SK-N-SH (cell line): ENCODE measurements at regions not wholly inside any gene's neighbourhood (a gene's known extent, or its start where the extent isn't known, plus 50 kb on each side); places are given as distances from the start of the nearest gene placed in this dataset.
A peak's percentile ranks its signal among the peaks of the same experiment; 100 is the strongest.

Experiments
- CTCF ChIA-PET: fragments of 300-600, 350-600 bp; formaldehyde crosslinking; extraction: SDS; loops from one replicate; lab custom pipeline; 2021; lab: Yijun Ruan, JAX
- POLR2A ChIA-PET: fragments of 350-600 bp; sonication (Branson Sonifier 250); formaldehyde crosslinking; extraction: SDS; loops from one replicate; lab custom pipeline; 2020; ENCODE audit warnings: antibody characterized with exemption, inconsistent platforms; lab: Yijun Ruan, JAX
- DNase-seq: peaks from one replicate; pipeline ENCODE4 v3.0.0; 2012
- H2AFZ ChIP-seq: fragments of 200-600 bp; sonication (generic); 2 replicates; pipeline ENCODE4 v1.8.1; 2016; ENCODE audit warnings: antibody characterized with exemption, mild to moderate bottlenecking, low read depth
- H3F3A ChIP-seq: fragments of 200-600 bp; sonication (generic); replicated peaks from 2 replicates; pipeline ENCODE3; 2016; ENCODE audit warnings: antibody characterized with exemption, mild to moderate bottlenecking; ENCODE audit not compliant: insufficient read depth
- H3K27ac ChIP-seq, 2 experiments: fragments of 200-500 bp in 1 of 2; fragments of 200-600 bp in 1 of 2; sonication (Bioruptor generic) in 1 of 2; sonication (generic), shearing (Covaris generic) in 1 of 2; 2 replicates each; pipeline versions ENCODE4 v1.5.1 to v1.6.1; 2014 to 2016; ENCODE audit warnings: low read depth in 2 of 2, inconsistent platforms in 1 of 2, low read length in 1 of 2, mild to moderate bottlenecking in 1 of 2, mixed read lengths in 1 of 2
- H3K27me3 ChIP-seq: fragments of 200-600 bp; sonication (generic), shearing (Covaris generic); 2 replicates; pipeline ENCODE4 v1.6.1; 2016; ENCODE audit warnings: mixed run types; ENCODE audit not compliant: insufficient read depth
- H3K36me3 ChIP-seq, 2 experiments: fragments of 200-500 bp in 1 of 2; fragments of 200-600 bp in 1 of 2; sonication (Bioruptor generic) in 1 of 2; sonication (generic) in 1 of 2; replicated peaks in 1 of 2; 2 replicates each; pipeline versions ENCODE3 to v1.5.1; 2014 to 2016; ENCODE audit warnings: low read length in 1 of 2, mild to moderate bottlenecking in 1 of 2; ENCODE audit not compliant: insufficient read depth in 2 of 2, control insufficient read depth in 1 of 2
- H3K4me1 ChIP-seq, 2 experiments: fragments of 200-500 bp in 1 of 2; fragments of 200-600 bp in 1 of 2; sonication (Bioruptor generic) in 1 of 2; sonication (generic), shearing (Covaris generic) in 1 of 2; 2 replicates each; pipeline versions ENCODE4 v1.5.1 to v1.6.1; 2014 to 2016; ENCODE audit warnings: low read depth in 1 of 2, low read length in 1 of 2, mixed run types in 1 of 2; ENCODE audit not compliant: insufficient read depth in 2 of 2, control insufficient read depth in 1 of 2
- H3K4me2 ChIP-seq: fragments of 200-600 bp; sonication (generic), shearing (Covaris generic); 2 replicates; pipeline ENCODE4 v1.6.1; 2017; ENCODE audit warnings: mixed run types
- H3K4me3 ChIP-seq, 2 experiments: fragments of 200-500 bp in 1 of 2; fragments of 200-600 bp in 1 of 2; sonication (Bioruptor generic) in 1 of 2; sonication (generic), shearing (Covaris generic) in 1 of 2; 2 replicates each; pipeline versions ENCODE4 v1.5.1 to v1.8.1; 2014 to 2016; ENCODE audit warnings: low read depth in 2 of 2, inconsistent platforms in 1 of 2, low read length in 1 of 2, mild to moderate bottlenecking in 1 of 2, mixed read lengths in 1 of 2, moderate library complexity in 1 of 2
- H3K79me2 ChIP-seq: fragments of 200-600 bp; sonication (generic); 2 replicates; pipeline ENCODE4 v1.8.1; 2017; ENCODE audit warnings: mild to moderate bottlenecking; ENCODE audit not compliant: insufficient read depth
- H3K9ac ChIP-seq: fragments of 200-600 bp; sonication (generic); 2 replicates; pipeline ENCODE4 v1.6.1; 2017; ENCODE audit warnings: mixed run types
- H3K9me2 ChIP-seq: fragments of 200-600 bp; sonication (generic); 2 replicates; pipeline ENCODE4 v1.6.1; 2017; ENCODE audit warnings: mixed run types
- H3K9me3 ChIP-seq: fragments of 200-600 bp; sonication (generic); 2 replicates; pipeline ENCODE4 v1.6.1; 2017; ENCODE audit warnings: mixed run types, mild to moderate bottlenecking, moderate library complexity
- H4K20me1 ChIP-seq: fragments of 200-600 bp; sonication (generic); 2 replicates; pipeline ENCODE4 v1.6.1; 2017; ENCODE audit warnings: mild to moderate bottlenecking, mixed run types; ENCODE audit not compliant: insufficient read depth
- ELF1 ChIP-seq: IDR thresholded peaks from 2 replicates; pipeline ENCODE4 v1.4.0; 2012
- EZH2phosphoT487 ChIP-seq: fragments of 200-600 bp; sonication (generic); IDR thresholded peaks from 2 replicates; pipeline ENCODE4 v1.6.1; 2017; ENCODE audit warnings: low read depth, mixed run types, mild to moderate bottlenecking, antibody characterized with exemption, moderate library complexity, borderline replicate concordance
- FOXM1 ChIP-seq: IDR thresholded peaks from 2 replicates; pipeline ENCODE4 v1.4.0; 2012; ENCODE audit warnings: low read depth, mild to moderate bottlenecking
- GABPA ChIP-seq: IDR thresholded peaks from 2 replicates; pipeline ENCODE4 v1.4.0; 2012; ENCODE audit warnings: low read depth, mild to moderate bottlenecking
- JUND ChIP-seq: IDR thresholded peaks from 2 replicates; pipeline ENCODE4 v1.4.0; 2012
- NFIC ChIP-seq: IDR thresholded peaks from 2 replicates; pipeline ENCODE4 v1.4.0; 2012; ENCODE audit warnings: borderline replicate concordance
- NRF1 ChIP-seq: IDR thresholded peaks from 2 replicates; pipeline ENCODE4 v1.6.1; 2012; ENCODE audit warnings: low read depth, mild to moderate bottlenecking, low read length
- RAD21 ChIP-seq: IDR thresholded peaks from 2 replicates; pipeline ENCODE4 v1.6.1; 2012; ENCODE audit warnings: mild to moderate bottlenecking, low read length
- RCOR1 ChIP-seq: fragments of 150-350 bp; IDR thresholded peaks from 2 replicates; pipeline ENCODE4 v1.6.1; 2017; ENCODE audit warnings: antibody characterized with exemption, low read length
- RFX5 ChIP-seq: IDR thresholded peaks from 2 replicates; pipeline ENCODE4 v1.6.1; 2012; ENCODE audit warnings: mild to moderate bottlenecking, improper control_type of control experiment, low read length
- RXRA ChIP-seq: IDR thresholded peaks from 2 replicates; pipeline ENCODE4 v1.4.0; 2012; ENCODE audit warnings: low read depth, mild to moderate bottlenecking, borderline replicate concordance
- SIN3A ChIP-seq: IDR thresholded peaks from 2 replicates; pipeline ENCODE4 v1.6.1; 2012; ENCODE audit warnings: low read depth, mild to moderate bottlenecking, low read length, moderate library complexity, borderline replicate concordance
- SMC3 ChIP-seq: IDR thresholded peaks from 2 replicates; pipeline ENCODE4 v1.6.1; 2012; ENCODE audit warnings: low read depth, low read length, improper control_type of control experiment
- TAF1 ChIP-seq: IDR thresholded peaks from 2 replicates; pipeline ENCODE4 v1.6.1; 2012; ENCODE audit warnings: low read depth, mild to moderate bottlenecking, low read length, moderate library complexity, borderline replicate concordance
- TEAD4 ChIP-seq: IDR thresholded peaks from 2 replicates; pipeline ENCODE4 v1.4.0; 2012; ENCODE audit warnings: mild to moderate bottlenecking, borderline replicate concordance; ENCODE audit not compliant: insufficient read depth
- WGBS: methylation state at CpG from one replicate; pipeline ENCODE4 v1.1.6; 2017; ENCODE audit warnings: low lambda C conversion rate; 5-methylcytosine and 5-hydroxymethylcytosine counted together
- TF ChIP-seq, protein P1 (sequence below): fragments of 200-600 bp; sonication (generic); IDR thresholded peaks from 2 replicates; pipeline ENCODE4 v1.6.1; 2017; ENCODE audit warnings: antibody characterized with exemption, mild to moderate bottlenecking, moderate library complexity
- TF ChIP-seq, protein P2 (sequence below): IDR thresholded peaks from 2 replicates; pipeline ENCODE4 v1.4.0; 2012; ENCODE audit warnings: low read depth, borderline replicate concordance
- TF ChIP-seq, protein P3 (sequence below): fragments of 150-350 bp; IDR thresholded peaks from 2 replicates; pipeline ENCODE4 v1.6.1; 2017; ENCODE audit warnings: antibody characterized with exemption, low read length, low read depth, borderline replicate concordance

DNA sequence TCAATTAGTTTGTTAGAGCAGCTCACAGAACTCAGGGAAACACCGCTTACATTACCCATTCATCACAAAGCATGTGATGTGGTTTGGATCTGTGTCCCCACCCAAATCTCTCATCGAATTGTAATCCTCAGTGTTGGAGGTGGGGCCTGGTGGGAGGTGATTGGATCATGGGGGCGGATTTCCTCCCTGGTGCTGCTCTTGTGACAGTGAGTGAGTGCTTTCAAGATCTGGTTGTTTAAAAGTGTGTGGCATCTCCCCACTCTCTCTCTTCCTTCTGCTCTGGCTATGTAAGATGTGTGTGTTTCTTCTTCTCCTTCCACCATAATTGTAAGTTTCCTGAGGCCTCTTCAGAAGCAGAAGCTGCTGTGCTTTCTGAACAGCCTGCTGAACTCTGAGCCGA is 63.5 kb upstream of the AGPS start:
- Histone ChIP-seq H3K4me3 (no peak overlapping the region), H3K27ac (no peak overlapping the region), H3F3A (no peaks in the 10 kb centered on the region), H3K4me2 (no peak overlapping the region), H4K20me1 (no peaks in the 10 kb centered on the region), H3K9me2 (no peaks in the 10 kb centered on the region), H3K36me3 (peaks cover 0 to 1% of the 10 kb centered on the region in 2 experiments), H3K9me3 (no peaks in the 10 kb centered on the region), H2AFZ (no peak overlapping the region), H3K9ac (no peak overlapping the region), H3K79me2 (no peaks in the 10 kb centered on the region), H3K4me1 (peaks cover 4 to 6% of the 10 kb centered on the region in 2 experiments; a peak in 3 of 4 replicates), H3K27me3 (no peaks in the 10 kb centered on the region)
- POLR2A ChIA-PET, result no interaction called here
- TF ChIP-seq TAF1, result no peak
- TF ChIP-seq SMC3, result no peak
- TF ChIP-seq, protein P1, sequence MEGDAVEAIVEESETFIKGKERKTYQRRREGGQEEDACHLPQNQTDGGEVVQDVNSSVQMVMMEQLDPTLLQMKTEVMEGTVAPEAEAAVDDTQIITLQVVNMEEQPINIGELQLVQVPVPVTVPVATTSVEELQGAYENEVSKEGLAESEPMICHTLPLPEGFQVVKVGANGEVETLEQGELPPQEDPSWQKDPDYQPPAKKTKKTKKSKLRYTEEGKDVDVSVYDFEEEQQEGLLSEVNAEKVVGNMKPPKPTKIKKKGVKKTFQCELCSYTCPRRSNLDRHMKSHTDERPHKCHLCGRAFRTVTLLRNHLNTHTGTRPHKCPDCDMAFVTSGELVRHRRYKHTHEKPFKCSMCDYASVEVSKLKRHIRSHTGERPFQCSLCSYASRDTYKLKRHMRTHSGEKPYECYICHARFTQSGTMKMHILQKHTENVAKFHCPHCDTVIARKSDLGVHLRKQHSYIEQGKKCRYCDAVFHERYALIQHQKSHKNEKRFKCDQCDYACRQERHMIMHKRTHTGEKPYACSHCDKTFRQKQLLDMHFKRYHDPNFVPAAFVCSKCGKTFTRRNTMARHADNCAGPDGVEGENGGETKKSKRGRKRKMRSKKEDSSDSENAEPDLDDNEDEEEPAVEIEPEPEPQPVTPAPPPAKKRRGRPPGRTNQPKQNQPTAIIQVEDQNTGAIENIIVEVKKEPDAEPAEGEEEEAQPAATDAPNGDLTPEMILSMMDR, result no peak
- TF ChIP-seq SIN3A, result no peak
- TF ChIP-seq JUND, result no peak
- TF ChIP-seq ELF1, result no peak
- no peak for TF ChIP-seq GABPA
- WGBS, result 94% methylated on average over 4 of the region's 4 CpGs
- CTCF ChIA-PET, result interaction anchor here (1.4 to 7.2 kb wide), 3 partner anchors 33 to 164 kb away, joined by 3 to 90 read pairs (median 9); no protein-coding TSS in a partner anchor
- no peak for DNase-seq

DNA sequence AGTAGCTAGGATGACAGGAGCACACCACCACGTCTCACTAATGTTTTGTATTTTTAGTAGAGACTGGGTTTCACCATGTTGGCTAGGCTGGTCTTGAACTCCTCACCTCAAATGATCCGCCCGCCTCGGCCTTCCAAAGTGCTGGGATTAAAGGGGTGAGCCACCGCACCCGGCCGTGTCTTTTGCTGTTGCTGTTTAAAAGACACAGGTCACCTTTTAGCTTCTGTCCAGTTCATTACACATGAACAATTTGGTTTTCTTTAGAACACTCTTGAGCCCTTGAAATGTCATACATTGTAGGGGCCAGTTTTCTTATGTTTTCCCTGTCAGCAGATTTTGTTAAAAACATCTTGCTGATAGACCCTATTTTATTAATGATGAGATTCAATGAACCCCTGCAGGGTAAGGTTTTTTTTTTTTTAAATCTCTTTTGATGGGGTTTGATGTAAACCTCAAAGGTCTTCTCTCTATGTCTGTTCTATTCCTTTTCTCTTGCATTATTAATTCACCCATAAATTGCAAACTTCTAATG is 61.0 kb upstream of the AGPS start:
- no peak overlapping the region for H3K9ac ChIP-seq
- no peaks in the 10 kb centered on the region for H3K27me3 ChIP-seq
- H3K4me2 ChIP-seq, result no peak overlapping the region
- DNase-seq, result no peak
- CTCF ChIA-PET, result interaction anchor here (1.4 to 7.2 kb wide), 2 partner anchors 167 to 170 kb away, joined by 7 to 90 read pairs; no protein-coding TSS in a partner anchor
- H3K36me3 ChIP-seq, result peaks cover 0 to 5% of the 10 kb centered on the region in 2 experiments
- H3K9me2 ChIP-seq, result no peaks in the 10 kb centered on the region
- 0 out of 2 replicates have a peak overlapping the region, but pooled peaks have one; percentile 26 for H2AFZ ChIP-seq
- H3K4me3 ChIP-seq, result no peak overlapping the region
- H3K27ac ChIP-seq, result peak overlapping the region in 1 of 2 experiments; percentile 44; a peak in 1 of 4 replicates
- POLR2A ChIA-PET, result no interaction called here
- peaks cover 13% of the 10 kb centered on the region for H3F3A ChIP-seq
- 83% methylated on average over 7 of the region's 7 CpGs for WGBS
- peaks cover 3 to 11% of the 10 kb centered on the region in 2 experiments; a peak in 3 of 4 replicates for H3K4me1 ChIP-seq
- H3K9me3 ChIP-seq, result no peaks in the 10 kb centered on the region
- no peaks in the 10 kb centered on the region for H3K79me2 ChIP-seq
- no peaks in the 10 kb centered on the region for H4K20me1 ChIP-seq
- TF ChIP-seq, protein P2, sequence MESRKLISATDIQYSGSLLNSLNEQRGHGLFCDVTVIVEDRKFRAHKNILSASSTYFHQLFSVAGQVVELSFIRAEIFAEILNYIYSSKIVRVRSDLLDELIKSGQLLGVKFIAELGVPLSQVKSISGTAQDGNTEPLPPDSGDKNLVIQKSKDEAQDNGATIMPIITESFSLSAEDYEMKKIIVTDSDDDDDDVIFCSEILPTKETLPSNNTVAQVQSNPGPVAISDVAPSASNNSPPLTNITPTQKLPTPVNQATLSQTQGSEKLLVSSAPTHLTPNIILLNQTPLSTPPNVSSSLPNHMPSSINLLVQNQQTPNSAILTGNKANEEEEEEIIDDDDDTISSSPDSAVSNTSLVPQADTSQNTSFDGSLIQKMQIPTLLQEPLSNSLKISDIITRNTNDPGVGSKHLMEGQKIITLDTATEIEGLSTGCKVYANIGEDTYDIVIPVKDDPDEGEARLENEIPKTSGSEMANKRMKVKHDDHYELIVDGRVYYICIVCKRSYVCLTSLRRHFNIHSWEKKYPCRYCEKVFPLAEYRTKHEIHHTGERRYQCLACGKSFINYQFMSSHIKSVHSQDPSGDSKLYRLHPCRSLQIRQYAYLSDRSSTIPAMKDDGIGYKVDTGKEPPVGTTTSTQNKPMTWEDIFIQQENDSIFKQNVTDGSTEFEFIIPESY, result no peak
- TF ChIP-seq EZH2phosphoT487 (no peak), SIN3A (no peak), RAD21 (no peak), RFX5 (no peak), FOXM1 (no peak), NRF1 (no peak), TEAD4 (no peak), NFIC (no peak), RCOR1 (no peak), RXRA (no peak)
- TF ChIP-seq, protein P3, sequence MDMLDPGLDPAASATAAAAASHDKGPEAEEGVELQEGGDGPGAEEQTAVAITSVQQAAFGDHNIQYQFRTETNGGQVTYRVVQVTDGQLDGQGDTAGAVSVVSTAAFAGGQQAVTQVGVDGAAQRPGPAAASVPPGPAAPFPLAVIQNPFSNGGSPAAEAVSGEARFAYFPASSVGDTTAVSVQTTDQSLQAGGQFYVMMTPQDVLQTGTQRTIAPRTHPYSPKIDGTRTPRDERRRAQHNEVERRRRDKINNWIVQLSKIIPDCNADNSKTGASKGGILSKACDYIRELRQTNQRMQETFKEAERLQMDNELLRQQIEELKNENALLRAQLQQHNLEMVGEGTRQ, result no peak
- TF ChIP-seq, protein P1, result no peak
